GM10248 (cell line): ENCODE measurements at regions not wholly inside any gene's neighbourhood (a gene's known extent, or its start where the extent isn't known, plus 50 kb on each side); places are given as distances from the start of the nearest gene placed in this dataset.
A peak's percentile ranks its signal among the peaks of the same experiment; 100 is the strongest.

ENCODE experiments used
- CTCF ChIA-PET: fragments of 300-600 bp; sonication (Branson Sonifier 250); formaldehyde crosslinking; extraction: SDS; loops from one replicate; lab custom pipeline; 2021; ENCODE audit warnings: antibody characterized with exemption; lab: Yijun Ruan, JAX
- POLR2A ChIA-PET: fragments of 350-650 bp; sonication (Branson Sonifier 250); formaldehyde crosslinking; extraction: SDS; loops from one replicate; lab custom pipeline; 2020; ENCODE audit warnings: antibody characterized with exemption; lab: Yijun Ruan, JAX
- DNase-seq: peaks from one replicate; pipeline ENCODE4 v3.0.0; 2012; ENCODE audit errors: extremely low spot score
- CTCF ChIP-seq: IDR thresholded peaks from 2 replicates; pipeline ENCODE4 v1.5.1; 2012; ENCODE audit warnings: mild to moderate bottlenecking, low read depth; ENCODE audit errors: extremely low read depth, missing control alignments, control extremely low read depth

GRCh38 chr2:9113916-9114315 lies 92.7 kb upstream of the ASAP2 start:
- TF ChIP-seq CTCF = no peak
- ChIA-PET CTCF (interaction anchor here (1.0 to 3.8 kb wide), 3 partner anchors 10 to 52 kb away, joined by 4 to 21 read pairs (median 4); no protein-coding TSS in a partner anchor), POLR2A (no interaction called here)
- DNase-seq = no peak

- POLR2A ChIA-PET = no interaction called here
- TF ChIP-seq CTCF = no peak
- CTCF ChIA-PET = interaction anchor here (1.0 to 3.8 kb wide), 3 partner anchors 10 to 53 kb away, joined by 4 to 21 read pairs (median 4); no protein-coding TSS in a partner anchor
- no peak for DNase-seq
Measured at GRCh38 chr2:9113262-9113661, 93.3 kb upstream of the ASAP2 start.

DNA sequence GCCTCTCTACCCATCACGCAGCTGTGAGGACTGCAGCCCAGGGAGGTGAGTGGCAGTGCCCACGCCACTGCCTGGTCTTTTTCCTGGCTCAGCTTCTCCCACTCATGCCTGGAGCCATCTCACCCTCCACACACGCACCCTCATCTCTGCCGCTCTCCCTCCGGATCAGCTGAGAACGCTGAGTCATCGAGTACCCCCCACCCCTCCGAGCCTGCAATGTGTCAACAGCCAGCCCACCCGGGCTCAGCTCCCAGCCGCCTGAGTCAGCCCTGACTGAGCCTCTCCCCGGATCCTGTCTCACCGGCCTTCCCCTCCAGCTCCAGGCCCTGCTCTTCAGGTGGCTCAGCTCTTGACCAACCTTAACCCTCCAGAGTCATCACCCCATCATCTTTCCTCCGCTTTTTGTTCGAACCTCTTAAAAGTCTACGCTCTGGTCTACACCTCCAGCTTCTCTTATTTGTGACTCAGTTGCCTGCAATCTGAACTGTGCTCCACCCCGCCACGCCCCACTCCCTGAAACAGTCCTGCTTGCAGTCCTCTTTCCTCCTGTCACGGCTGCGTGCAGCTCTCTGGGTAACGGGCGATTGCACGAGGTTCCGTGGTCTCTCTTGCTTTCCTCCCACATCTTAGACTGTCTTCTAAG lies 94.4 kb upstream of the ASAP2 start:
- ChIA-PET CTCF (interaction anchor here (1.1 to 3.8 kb wide), 5 partner anchors 12 to 238 kb away, joined by 3 to 21 read pairs (median 3); no protein-coding TSS in a partner anchor), POLR2A (no interaction called here)
- DNase-seq = no peak
- no peak for TF ChIP-seq CTCF

- peak; percentile 22 for TF ChIP-seq CTCF
- ChIA-PET POLR2A (no interaction called here), CTCF (interaction anchor here (0.6 to 3.8 kb wide), 7 partner anchors 11 to 310 kb away, joined by 3 to 21 read pairs (median 3); no protein-coding TSS in a partner anchor)
- no peak for DNase-seq
Measured at GRCh38 chr2:9110893-9111569, 95.6 kb upstream of the ASAP2 start.

DNA sequence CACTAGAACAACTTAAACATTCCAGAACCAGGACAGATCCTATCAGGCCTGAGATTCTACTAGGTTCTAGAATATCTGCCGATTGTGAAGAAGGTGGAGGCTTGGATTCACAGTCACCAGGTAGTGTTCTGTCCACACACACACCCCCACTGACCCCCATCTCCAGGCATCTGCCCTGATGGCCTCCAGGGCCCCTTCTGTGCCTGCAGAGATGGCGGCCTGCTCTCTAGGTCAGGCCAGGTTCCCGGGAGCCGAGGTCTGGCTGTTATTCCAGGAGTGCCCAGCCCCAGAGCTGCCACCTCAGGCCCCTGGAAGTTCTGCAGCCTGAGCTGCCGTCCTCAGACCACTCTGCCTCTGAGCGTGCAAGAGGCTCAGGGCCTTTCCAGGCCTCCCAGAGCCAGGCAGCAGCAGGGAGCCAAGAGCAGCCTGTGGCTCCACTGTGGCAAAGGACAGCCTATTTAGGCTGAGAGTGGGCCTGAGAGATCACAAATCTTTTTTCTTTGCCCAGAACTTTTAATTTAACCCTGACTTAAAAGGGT lies 96.2 kb upstream of the ASAP2 start:
- CTCF ChIA-PET = interaction anchor here (1.0 to 1.7 kb wide), 3 partner anchors 10 to 237 kb away, joined by 3 to 6 read pairs (median 5); no protein-coding TSS in a partner anchor
- POLR2A ChIA-PET = no interaction called here
- no peak for DNase-seq
- TF ChIP-seq CTCF = no peak

- DNase-seq = no peak
- POLR2A ChIA-PET = no interaction called here
Measured at GRCh38 chr2:9109871-9110270, 96.7 kb upstream of the ASAP2 start.

More at GRCh38 chr2:9109871-9110270, 96.7 kb upstream of the ASAP2 start:
- TF ChIP-seq CTCF = no peak
- CTCF ChIA-PET = interaction anchor here (0.8 to 1.0 kb wide), 2 partner anchors 17 to 29 kb away, joined by 3 to 4 read pairs; no protein-coding TSS in a partner anchor
